HepG2 (cell line): ENCODE measurements at regions not wholly inside any gene's neighbourhood (a gene's known extent, or its start where the extent isn't known, plus 50 kb on each side); places are given as distances from the start of the nearest gene placed in this dataset.

Source experiments
- ATAC-seq: fragments of 200-7000 bp; cut with Tn5 transposase; 3 replicates; pipeline ENCODE4 v1.9.1; 2020; ENCODE audit warnings: mild to moderate bottlenecking, moderate library complexity
- BruUV-seq: library from RNA; stranded (reverse); fragments of 400-500 nt; replicated peaks from 2 replicates; lab custom pipeline; 2021; lab: Mats Ljungman, UMichigan
- CTCF ChIA-PET: fragments of 300-600 bp; formaldehyde crosslinking; extraction: SDS; loops from one replicate; lab custom pipeline; 2021; ENCODE audit warnings: low total read pairs, inconsistent platforms, low intra/inter-chr PET ratio; lab: Yijun Ruan, JAX
- POLR2A ChIA-PET: fragments of 350-600 bp; sonication (Branson Sonifier 250); formaldehyde crosslinking; loops from one replicate; lab custom pipeline; 2020; ENCODE audit warnings: antibody characterized with exemption, inconsistent platforms; lab: Yijun Ruan, JAX
- DNase-seq: peaks from one replicate; pipeline ENCODE4 v3.0.0-alpha.2; 2015; ENCODE audit warnings: low spot score
- FAIRE-seq: peaks from 3 replicates; lab custom pipeline; 2011; peaks lifted over from hg19 to GRCh38; lab: Jason Lieb, UNC
- H2AFZ ChIP-seq: one replicate; pipeline ENCODE4 v1.6.1; 2011; ENCODE audit warnings: low read length, inconsistent platforms
- H3K27ac ChIP-seq: fragments of 300-600 bp; 3 replicates; pipeline ENCODE4 v1.8.0; 2011; ENCODE audit warnings: mixed run types, mild to moderate bottlenecking, mixed read lengths, low read length, inconsistent platforms; ENCODE audit not compliant: insufficient read depth; ENCODE audit errors: extremely low read length
- H3K27me3 ChIP-seq, 2 experiments: fragments of 200-600 bp in 1 of 2; 2 replicates in 1 of 2; 3 replicates in 1 of 2; pipeline versions ENCODE4 v1.6.0 to v1.8.0; 2011; ENCODE audit warnings: low read length in 2 of 2, mild to moderate bottlenecking in 2 of 2, moderate library complexity in 2 of 2, inconsistent platforms in 1 of 2; ENCODE audit not compliant: insufficient read depth in 2 of 2, control insufficient read depth in 1 of 2
- H3K36me3 ChIP-seq, 2 experiments: fragments of 200-600 bp in 1 of 2; replicated peaks in 1 of 2; 2 replicates in 1 of 2; 3 replicates in 1 of 2; pipeline versions ENCODE4 v1.5.1 to v1.8.0; 2011; ENCODE audit warnings: low read length in 2 of 2, inconsistent platforms in 1 of 2; ENCODE audit not compliant: insufficient read depth in 2 of 2, control insufficient read depth in 1 of 2
- H3K4me1 ChIP-seq: 2 replicates; pipeline ENCODE4 v1.5.1; 2012; ENCODE audit warnings: low read length, inconsistent platforms; ENCODE audit not compliant: insufficient read depth
- H3K4me2 ChIP-seq: 2 replicates; pipeline ENCODE4 v1.6.0; 2011; ENCODE audit warnings: low read depth, low read length, inconsistent platforms
- H3K4me3 ChIP-seq, 3 experiments: fragments of 200-600 bp in 1 of 3; sonication (generic), shearing (Covaris generic) in 1 of 3; replicated peaks in 1 of 3; 2 replicates each; pipeline ENCODE4 v1.5.1; 2011 to 2016; ENCODE audit warnings: low read length in 3 of 3, inconsistent platforms in 2 of 3, low read depth in 2 of 3, mild to moderate bottlenecking in 2 of 3, control low read depth in 1 of 3, mixed read lengths in 1 of 3; ENCODE audit not compliant: insufficient read depth in 1 of 3
- H3K79me2 ChIP-seq: one replicate; pipeline ENCODE4 v1.6.1; 2011; ENCODE audit warnings: low read length, inconsistent platforms; ENCODE audit not compliant: insufficient read depth
- H3K9ac ChIP-seq: 2 replicates; pipeline ENCODE4 v1.6.0; 2011; ENCODE audit warnings: mild to moderate bottlenecking, low read depth, low read length, inconsistent platforms; ENCODE audit not compliant: insufficient read depth
- H3K9me3 ChIP-seq: 2 replicates; pipeline ENCODE4 v1.5.1; 2012; ENCODE audit warnings: mild to moderate bottlenecking, low read length
- H4K20me1 ChIP-seq: 2 replicates; pipeline ENCODE4 v1.6.0; 2011; ENCODE audit warnings: inconsistent platforms, mild to moderate bottlenecking, low read length, moderate library complexity; ENCODE audit not compliant: insufficient read depth
- ARNT2 ChIP-seq: sonication (generic); formaldehyde crosslinking; IDR thresholded peaks from 2 replicates; pipeline ENCODE4 v1.8.0; 2022; ENCODE audit warnings: mild to moderate bottlenecking, low read depth, missing genetic modification reagents, moderate library complexity
- FOSL1 ChIP-seq: sonication (generic); formaldehyde crosslinking; IDR thresholded peaks from 2 replicates; pipeline ENCODE4 v1.9.0; 2021; ENCODE audit warnings: missing genetic modification reagents, borderline replicate concordance
- HNF4G ChIP-seq, 2 experiments: sonication (generic) in 1 of 2; formaldehyde crosslinking in 1 of 2; IDR thresholded peaks; 2 replicates each; pipeline versions ENCODE4 v1.4.0 to v1.6.1; 2011 to 2020; ENCODE audit warnings: borderline replicate concordance in 2 of 2, low read depth in 2 of 2, mild to moderate bottlenecking in 2 of 2, low read length in 1 of 2, missing genetic modification reagents in 1 of 2, moderate library complexity in 1 of 2
- HNRNPLL ChIP-seq: fragments of 200-400 bp; formaldehyde crosslinking; IDR thresholded peaks from 2 replicates; pipeline ENCODE4 v1.6.1; 2017; ENCODE audit warnings: mild to moderate bottlenecking, low read depth, low read length; ENCODE audit not compliant: poor library complexity, severe bottlenecking
- KAT2B ChIP-seq: fragments of 150-350 bp; IDR thresholded peaks from 2 replicates; pipeline ENCODE4 v1.6.1; 2014; ENCODE audit warnings: low read depth, low read length, borderline replicate concordance
- KLF9 ChIP-seq: IDR thresholded peaks from 2 replicates; pipeline ENCODE4 v1.6.1; 2016; ENCODE audit warnings: low read depth
- PHF8 ChIP-seq: sonication (generic); formaldehyde crosslinking; IDR thresholded peaks from 2 replicates; pipeline ENCODE4 v1.5.0; 2020; ENCODE audit warnings: missing genetic modification reagents
- RAD51 ChIP-seq: fragments of 450-650 bp; IDR thresholded peaks from 2 replicates; pipeline ENCODE4 v1.6.1; 2016; ENCODE audit warnings: borderline replicate concordance
- RARG ChIP-seq: sonication (generic); formaldehyde crosslinking; IDR thresholded peaks from 2 replicates; pipeline ENCODE4 v1.4.0; 2020; ENCODE audit warnings: low read depth, mild to moderate bottlenecking, missing genetic modification reagents
- SMAD1 ChIP-seq: sonication (generic); formaldehyde crosslinking; IDR thresholded peaks from 2 replicates; pipeline ENCODE4 v1.4.0; 2020; ENCODE audit warnings: missing genetic modification reagents, low read depth, mild to moderate bottlenecking, borderline replicate concordance
- SOX13 ChIP-seq, 3 experiments: fragments of 450-650 bp in 1 of 3; sonication (generic) in 1 of 3; formaldehyde crosslinking in 1 of 3; IDR thresholded peaks in 2 of 3; conservative IDR thresholded peaks in 1 of 3; 2 replicates each; pipeline versions ENCODE4 v1.5.0 to v1.6.1; 2016 to 2020; ENCODE audit warnings: antibody characterized with exemption in 1 of 3, mild to moderate bottlenecking in 1 of 3, missing compliant biosample characterization in 1 of 3, missing genetic modification reagents in 1 of 3, moderate library complexity in 1 of 3
- XRCC5 ChIP-seq: fragments of 200-400 bp; formaldehyde crosslinking; optimal IDR thresholded peaks from 2 replicates; pipeline ENCODE3; 2017; ENCODE audit warnings: mild to moderate bottlenecking, low read length
- ZIK1 ChIP-seq: sonication (generic); formaldehyde crosslinking; IDR thresholded peaks from 2 replicates; pipeline ENCODE4 v1.5.0; 2020; ENCODE audit warnings: mild to moderate bottlenecking, low read depth, missing genetic modification reagents, borderline replicate concordance
- ZKSCAN1 ChIP-seq: fragments of 150-350 bp; IDR thresholded peaks from 2 replicates; pipeline ENCODE4 v1.6.1; 2014; ENCODE audit warnings: low read length
- ZNF138 ChIP-seq: sonication (generic); formaldehyde crosslinking; IDR thresholded peaks from 2 replicates; pipeline ENCODE4 v1.5.0; 2020; ENCODE audit warnings: mild to moderate bottlenecking, low read depth, missing genetic modification reagents
- ZNF235 ChIP-seq: sonication (generic); formaldehyde crosslinking; IDR thresholded peaks from 2 replicates; pipeline ENCODE4 v1.8.1; 2023; ENCODE audit warnings: mild to moderate bottlenecking, missing genetic modification reagents, borderline replicate concordance
- ZNF383 ChIP-seq: sonication (generic); formaldehyde crosslinking; IDR thresholded peaks from 2 replicates; pipeline ENCODE4 v1.4.0; 2020; ENCODE audit warnings: missing genetic modification reagents, mild to moderate bottlenecking, borderline replicate concordance
- ZNF430 ChIP-seq: sonication (generic); formaldehyde crosslinking; IDR thresholded peaks from 2 replicates; pipeline ENCODE4 v1.9.0; 2021; ENCODE audit warnings: mild to moderate bottlenecking, missing genetic modification reagents
- ZNF501 ChIP-seq: sonication (generic); formaldehyde crosslinking; IDR thresholded peaks from 2 replicates; pipeline ENCODE4 v1.5.1; 2020; ENCODE audit warnings: mild to moderate bottlenecking, moderate library complexity, missing genetic modification reagents
- ZNF614 ChIP-seq: IDR thresholded peaks from 2 replicates; pipeline ENCODE4 v1.6.1; 2018; ENCODE audit warnings: missing biosample characterization, missing genetic modification reagents, inconsistent platforms, borderline replicate concordance
- ZNF772 ChIP-seq: sonication (generic); formaldehyde crosslinking; IDR thresholded peaks from 2 replicates; pipeline ENCODE4 v1.5.0; 2020; ENCODE audit warnings: mild to moderate bottlenecking, missing genetic modification reagents
- ZSCAN21 ChIP-seq: sonication (generic); formaldehyde crosslinking; IDR thresholded peaks from 2 replicates; pipeline ENCODE4 v1.8.0; 2022; ENCODE audit warnings: mild to moderate bottlenecking, missing genetic modification reagents, moderate library complexity, borderline replicate concordance
- WGBS: methylation state at CpG from one replicate; pipeline ENCODE4 v1.1.6; 2017; ENCODE audit warnings: low lambda C conversion rate; 5-methylcytosine and 5-hydroxymethylcytosine counted together
- in situ Hi-C: cut with HindIII; loops from 2 replicates; pipeline ENCODE4 v1.10.0; 2017; ENCODE audit warnings: low pct_unique_long_range_greater_than_20kb; ENCODE audit not compliant: extremely low pct_ligation_motif_present
- intact Hi-C: fragments of 100-400 bp; cut with micrococcal nuclease; formaldehyde crosslinking; loops from one replicate; pipeline ENCODE4 v1.10.0; 2022; ENCODE audit not compliant: unreplicated experiment
- TF ChIP-seq, protein P1 (sequence below): sonication (generic); formaldehyde crosslinking; conservative IDR thresholded peaks from 2 replicates; pipeline ENCODE4 v1.8.0; 2022; ENCODE audit warnings: missing genetic modification reagents
- TF ChIP-seq, protein P2 (sequence below): sonication (generic); formaldehyde crosslinking; IDR thresholded peaks from 2 replicates; pipeline ENCODE4 v1.8.1; 2023; ENCODE audit warnings: mild to moderate bottlenecking, missing genetic modification reagents, borderline replicate concordance

DNA sequence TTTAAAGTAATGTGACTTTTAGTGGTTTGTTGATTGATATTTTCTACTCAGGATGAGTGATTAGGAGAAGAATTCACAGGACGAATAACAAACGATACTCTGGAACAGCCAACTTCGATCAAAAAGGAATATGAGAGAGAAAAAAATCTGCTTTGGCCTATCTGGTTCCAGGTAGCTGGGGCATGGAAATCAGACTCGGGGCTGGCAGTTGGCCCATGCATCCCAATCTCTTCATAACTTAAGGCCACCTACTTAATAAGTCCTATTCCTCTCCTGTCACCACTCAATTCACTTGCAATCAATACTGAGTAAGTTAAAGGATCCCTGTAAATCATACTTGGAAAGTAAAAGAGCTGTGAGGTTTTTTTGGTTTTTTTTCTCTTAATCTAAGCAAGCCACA is 1116.2 kb downstream of the SORCS3 start:
- intact Hi-C loops, result no loop called here
- H3K9me3 ChIP-seq, result peaks cover 39% of the 10 kb centered on the region
- no peaks in the 10 kb centered on the region for H3K27me3 ChIP-seq

DNA sequence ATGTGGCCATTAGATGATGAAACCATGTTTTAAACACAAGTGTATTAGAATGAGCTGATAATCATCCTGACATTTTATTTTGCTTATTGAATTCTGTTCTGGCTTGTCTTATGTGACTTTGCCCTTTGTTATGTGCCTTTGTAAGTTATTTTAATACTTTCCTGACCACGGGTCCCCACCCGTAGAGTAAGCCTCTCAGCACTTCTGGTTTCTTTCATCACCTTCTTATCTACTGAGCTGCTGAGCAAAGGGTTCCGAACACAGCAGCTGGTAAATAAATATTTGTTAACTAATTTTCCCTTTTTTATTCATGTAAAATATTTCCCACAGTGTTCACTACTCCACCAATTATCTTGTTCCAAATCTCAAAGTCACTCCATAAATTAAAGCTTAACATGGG is 1115.3 kb downstream of the SORCS3 start:
- intact Hi-C loops (no loop called here), in situ Hi-C loops (no loop called here)
- no peak overlapping the region for H2AFZ ChIP-seq
- no peaks in the 10 kb centered on the region for H3K36me3 ChIP-seq
- H3K79me2 ChIP-seq, result no peaks in the 10 kb centered on the region
- no peak overlapping the region for H3K9ac ChIP-seq
- ATAC-seq (no peak), DNase-seq (no peak), FAIRE-seq (no peak)
- H4K20me1 ChIP-seq, result no peaks in the 10 kb centered on the region
- H3K4me2 ChIP-seq, result no peak overlapping the region
- no peaks in the 10 kb centered on the region for H3K27me3 ChIP-seq
- H3K27ac ChIP-seq, result no peak overlapping the region
- POLR2A ChIA-PET, result no interaction called here
- no TSS peak for BruUV-seq
- no peaks in the 10 kb centered on the region for H3K4me1 ChIP-seq
- no peak overlapping the region for H3K4me3 ChIP-seq
- peaks cover 42% of the 10 kb centered on the region for H3K9me3 ChIP-seq
- CTCF ChIA-PET, result no interaction called here
- WGBS, result 5% methylated on average over 3 of the region's 3 CpGs
- TF ChIP-seq ZNF614 (CRISPR knock-in tag) (no peak), ZNF772 (no peak), RAD51 (no peak), KLF9 (CRISPR knock-in tag) (no peak), ZIK1 (no peak), RARG (CRISPR knock-in tag) (no peak), ZNF501 (CRISPR knock-in tag) (no peak), FOSL1 (CRISPR knock-in tag) (no peak), ZNF235 (CRISPR knock-in tag) (no peak), ZSCAN21 (CRISPR knock-in tag) (no peak), ZKSCAN1 (no peak)
- TF ChIP-seq, protein P1, sequence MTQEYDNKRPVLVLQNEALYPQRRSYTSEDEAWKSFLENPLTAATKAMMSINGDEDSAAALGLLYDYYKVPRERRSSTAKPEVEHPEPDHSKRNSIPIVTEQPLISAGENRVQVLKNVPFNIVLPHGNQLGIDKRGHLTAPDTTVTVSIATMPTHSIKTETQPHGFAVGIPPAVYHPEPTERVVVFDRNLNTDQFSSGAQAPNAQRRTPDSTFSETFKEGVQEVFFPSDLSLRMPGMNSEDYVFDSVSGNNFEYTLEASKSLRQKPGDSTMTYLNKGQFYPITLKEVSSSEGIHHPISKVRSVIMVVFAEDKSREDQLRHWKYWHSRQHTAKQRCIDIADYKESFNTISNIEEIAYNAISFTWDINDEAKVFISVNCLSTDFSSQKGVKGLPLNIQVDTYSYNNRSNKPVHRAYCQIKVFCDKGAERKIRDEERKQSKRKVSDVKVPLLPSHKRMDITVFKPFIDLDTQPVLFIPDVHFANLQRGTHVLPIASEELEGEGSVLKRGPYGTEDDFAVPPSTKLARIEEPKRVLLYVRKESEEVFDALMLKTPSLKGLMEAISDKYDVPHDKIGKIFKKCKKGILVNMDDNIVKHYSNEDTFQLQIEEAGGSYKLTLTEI (CRISPR knock-in tag), result no peak

More for the DNA sequence above, 1116.2 kb downstream of the SORCS3 start:
- Histone ChIP-seq H3K36me3 (no peaks in the 10 kb centered on the region), H3K4me2 (no peak overlapping the region), H3K4me1 (no peaks in the 10 kb centered on the region), H4K20me1 (no peaks in the 10 kb centered on the region), H3K79me2 (no peaks in the 10 kb centered on the region), H2AFZ (no peak overlapping the region), H3K27ac (no peak overlapping the region), H3K9ac (no peak overlapping the region), H3K4me3 (no peak overlapping the region)
- TF ChIP-seq ZNF138 (CRISPR knock-in tag), result no peak
- TF ChIP-seq, protein P2, sequence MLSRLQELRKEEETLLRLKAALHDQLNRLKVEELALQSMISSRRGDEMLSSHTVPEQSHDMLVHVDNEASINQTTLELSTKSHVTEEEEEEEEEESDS, result no peak
- no peak for TF ChIP-seq SMAD1 (CRISPR knock-in tag)
- TF ChIP-seq ZNF430, result no peak
- TF ChIP-seq PHF8 (CRISPR knock-in tag), result no peak
- no peak for TF ChIP-seq HNRNPLL
- no peak for TF ChIP-seq ZNF383 (CRISPR knock-in tag)
- TF ChIP-seq ARNT2, result no peak
- no peak for TF ChIP-seq KAT2B
- no peak for TF ChIP-seq XRCC5
- no peak for TF ChIP-seq SOX13 (IDR thresholded peaks at IDR 0.05)
- TF ChIP-seq SOX13 (CRISPR knock-in tag; conservative IDR thresholded peaks at IDR 0.05 in 1 of 2, IDR thresholded peaks at IDR 0.05 in 1 of 2), result no peak
- no peak for TF ChIP-seq HNF4G (IDR thresholded peaks at IDR 0.05; ENCODE audit: borderline replicate concordance, low read depth, low read length)
- TF ChIP-seq HNF4G (CRISPR knock-in tag; IDR thresholded peaks at IDR 0.05; ENCODE audit: borderline replicate concordance, low read depth), result no peak
- POLR2A ChIA-PET, result no interaction called here
- no peak for FAIRE-seq
- 3% methylated on average over 4 of the region's 4 CpGs for WGBS
- CTCF ChIA-PET, result no interaction called here
- BruUV-seq, result no TSS peak
- in situ Hi-C loops, result no loop called here
- ATAC-seq, result no peak
- no peak for DNase-seq
